GM12878 (cell line): ENCODE measurements at regions not wholly inside any gene's neighbourhood (a gene's known extent, or its start where the extent isn't known, plus 50 kb on each side); places are given as distances from the start of the nearest gene placed in this dataset.

Experiments
- ATAC-seq: fragments of 200-7000 bp; cut with Tn5 transposase; 3 replicates; pipeline ENCODE4 v1.9.1; 2020; ENCODE audit warnings: mild to moderate bottlenecking, moderate library complexity
- BruUV-seq: library from RNA; stranded (reverse); fragments of 400-500 nt; replicated peaks from 2 replicates; lab custom pipeline; 2021; lab: Mats Ljungman, UMichigan
- CTCF ChIA-PET: fragments of 300-600 bp; sonication (Branson Sonifier 250); formaldehyde crosslinking; extraction: SDS; loops from one replicate; lab custom pipeline; 2021; ENCODE audit warnings: inconsistent platforms; lab: Yijun Ruan, JAX
- POLR2A ChIA-PET: fragments of 350-600 bp; formaldehyde crosslinking; extraction: SDS; loops from one replicate; lab custom pipeline; 2021; ENCODE audit warnings: inconsistent platforms; lab: Charles Lee
- RAD21 ChIA-PET: fragments of 300-600 bp; sonication (Branson Sonifier 250); formaldehyde crosslinking; loops from one replicate; lab custom pipeline; 2023; ENCODE audit warnings: antibody characterized with exemption; ENCODE audit not compliant: unreplicated experiment; lab: Charles Lee
- SMC1A ChIA-PET: fragments of 300-600 bp; sonication (Branson Sonifier 250); formaldehyde crosslinking; loops from one replicate; lab custom pipeline; 2023; ENCODE audit not compliant: unreplicated experiment, uncharacterized antibody; lab: Charles Lee
- DNase-seq: peaks from one replicate; pipeline ENCODE4 v3.0.0-alpha.2; 2011; ENCODE audit warnings: low read depth, low spot score
- FAIRE-seq: peaks from 3 replicates; lab custom pipeline; 2011; peaks lifted over from hg19 to GRCh38; lab: Jason Lieb, UNC
- H2AFZ ChIP-seq: 2 replicates; pipeline ENCODE4 v1.6.0; 2011; ENCODE audit warnings: low read depth, low read length, control low read depth; ENCODE audit not compliant: control insufficient read depth
- H3K27ac ChIP-seq: 2 replicates; pipeline ENCODE4 v1.5.1; 2011; ENCODE audit warnings: control low read depth; ENCODE audit not compliant: control insufficient read depth, insufficient read depth
- H3K27me3 ChIP-seq, 2 experiments: replicated peaks in 1 of 2; 2 replicates each; pipeline versions ENCODE4 v1.6.0 to v1.6.1; 2011; ENCODE audit warnings: low read length in 1 of 2; ENCODE audit not compliant: control insufficient read depth in 2 of 2, insufficient read depth in 2 of 2
- H3K36me3 ChIP-seq, 2 experiments: 2 replicates each; pipeline ENCODE4 v1.5.1; 2011; ENCODE audit warnings: low read length in 1 of 2; ENCODE audit not compliant: control insufficient read depth in 2 of 2, insufficient read depth in 2 of 2
- H3K4me1 ChIP-seq: 2 replicates; pipeline ENCODE4 v1.6.1; 2011; ENCODE audit warnings: mild to moderate bottlenecking, low read length, moderate library complexity, mixed read lengths; ENCODE audit not compliant: control insufficient read depth, insufficient read depth
- H3K4me2 ChIP-seq: 2 replicates; pipeline ENCODE4 v1.6.0; 2011; ENCODE audit warnings: control low read depth; ENCODE audit not compliant: control insufficient read depth, insufficient read depth
- H3K4me3 ChIP-seq: fragments of 200-600 bp; sonication (generic); 2 replicates; pipeline ENCODE4 v1.5.1; 2016
- H3K79me2 ChIP-seq: 2 replicates; pipeline ENCODE4 v1.6.0; 2011; ENCODE audit warnings: low read length; ENCODE audit not compliant: control insufficient read depth, insufficient read depth
- H3K9ac ChIP-seq: 2 replicates; pipeline ENCODE4 v1.8.0; 2011; ENCODE audit warnings: low read length, control low read depth, mixed read lengths; ENCODE audit not compliant: control insufficient read depth, insufficient read depth
- H3K9me3 ChIP-seq: replicated peaks from 3 replicates; pipeline ENCODE4 v1.5.1; 2011; ENCODE audit warnings: mild to moderate bottlenecking, low read length; ENCODE audit not compliant: control insufficient read depth, insufficient read depth
- H4K20me1 ChIP-seq: 2 replicates; pipeline ENCODE4 v1.6.0; 2011; ENCODE audit not compliant: control insufficient read depth, insufficient read depth
- CHD1 ChIP-seq: IDR thresholded peaks from 2 replicates; pipeline ENCODE4 v1.6.1; 2012; ENCODE audit warnings: low read depth, low read length, improper control_type of control experiment
- CREM ChIP-seq: IDR thresholded peaks from 2 replicates; pipeline ENCODE4 v1.6.1; 2014; ENCODE audit warnings: antibody characterized with exemption, low read depth
- POU2F2 ChIP-seq: IDR thresholded peaks from 3 replicates; pipeline ENCODE4 v1.6.1; 2011; ENCODE audit warnings: low read depth, mild to moderate bottlenecking, low read length, borderline replicate concordance
- RBBP5 ChIP-seq: fragments of 200-600 bp; sonication (generic); conservative IDR thresholded peaks from 2 replicates; pipeline ENCODE4 v1.6.1; 2016
- RCOR1 ChIP-seq: conservative IDR thresholded peaks from 2 replicates; pipeline ENCODE4 v1.6.1; 2012; ENCODE audit warnings: low read depth, low read length, improper control_type of control experiment
- SRF ChIP-seq, 2 experiments: IDR thresholded peaks; 2 replicates each; pipeline ENCODE4 v1.6.1; 2011; ENCODE audit warnings: low read depth in 2 of 2, low read length in 2 of 2, mild to moderate bottlenecking in 1 of 2, moderate library complexity in 1 of 2
- YBX1 ChIP-seq: fragments of 450-650 bp; IDR thresholded peaks from 2 replicates; pipeline ENCODE4 v1.6.1; 2016; ENCODE audit warnings: antibody characterized with exemption
- ZNF24 ChIP-seq: fragments of 450-650 bp; IDR thresholded peaks from 2 replicates; pipeline ENCODE4 v1.6.1; 2017; ENCODE audit warnings: antibody characterized with exemption, mild to moderate bottlenecking
- ZNF592 ChIP-seq: fragments of 450-650 bp; IDR thresholded peaks from 2 replicates; pipeline ENCODE4 v1.6.1; 2017; ENCODE audit warnings: mild to moderate bottlenecking, moderate library complexity
- WGBS: methylation state at CpG from one replicate; pipeline ENCODE4 v1.1.6; 2016; ENCODE audit warnings: low lambda C conversion rate; ENCODE audit not compliant: insufficient replicate concordance, insufficient coverage; ENCODE audit errors: missing lambda C conversion rate; 5-methylcytosine and 5-hydroxymethylcytosine counted together
- in situ Hi-C: fragments of 300-500 bp; cut with MboI; formaldehyde crosslinking; loops from 9 replicates; pipeline ENCODE4 v1.14.3; 2018; ENCODE audit warnings: mixed read lengths
- intact Hi-C: fragments of 100-400 bp; cut with micrococcal nuclease; formaldehyde crosslinking; loops from one replicate; pipeline ENCODE4 v1.14.2; 2022; ENCODE audit not compliant: unreplicated experiment

DNA sequence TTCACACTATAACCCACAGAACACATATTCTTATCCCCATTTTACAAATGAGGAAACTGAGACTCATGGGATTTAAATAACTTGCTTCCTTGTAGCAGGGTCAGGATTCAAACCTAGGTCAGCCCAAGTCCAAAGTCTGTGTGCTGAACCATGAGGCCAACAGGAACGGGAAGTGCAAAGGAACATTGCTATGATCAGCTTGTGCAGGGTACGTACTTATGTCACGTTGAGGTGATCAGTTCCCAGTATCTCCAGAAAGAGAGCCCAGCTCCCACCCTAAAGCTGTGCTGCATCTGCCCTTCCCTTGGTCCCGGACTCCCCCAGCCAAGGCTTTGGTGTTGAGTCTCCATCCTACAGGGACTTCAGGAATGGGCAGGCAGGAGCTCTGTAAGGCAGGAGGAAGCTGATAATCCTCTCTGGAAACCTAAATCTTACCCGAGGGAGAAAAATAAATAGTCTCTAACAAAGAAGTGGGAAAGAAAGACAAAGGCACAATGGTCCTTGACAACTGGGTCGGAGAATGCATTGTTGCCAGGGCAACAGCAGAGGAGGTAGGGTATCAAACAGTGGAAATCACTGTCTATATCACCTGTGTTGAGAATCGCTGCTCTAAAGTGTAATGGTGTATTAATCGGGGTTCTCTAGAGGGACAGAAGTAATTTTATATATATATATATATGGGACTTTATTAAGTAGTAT, 82.5 kb upstream of the FICD start (continued):
- TF ChIP-seq RCOR1 (no peak), YBX1 (no peak), ZNF24 (no peak)

GRCh38 chr12:108430926-108431325, 84.2 kb upstream of the FICD start:
- Histone ChIP-seq H3K4me1 (no peaks in the 10 kb centered on the region), H3K79me2 (no peaks in the 10 kb centered on the region), H3K9ac (no peak overlapping the region), H3K4me3 (no peak overlapping the region), H3K4me2 (no peak overlapping the region), H3K27ac (no peak overlapping the region), H3K9me3 (no peaks in the 10 kb centered on the region), H4K20me1 (no peaks in the 10 kb centered on the region), H3K36me3 (no peaks in the 10 kb centered on the region), H3K27me3 (peaks cover 0 to 2% of the 10 kb centered on the region in 2 experiments; a peak in 1 of 4 replicates), H2AFZ (no peak overlapping the region)
- WGBS, result 5% methylated on average over 1 of the region's 1 CpG
- SMC1A ChIA-PET, result interaction anchor here (0.6 to 0.7 kb wide), 4 partner anchors 9 to 162 kb away, joined by 3 read pairs; no protein-coding TSS in a partner anchor
- RAD21 ChIA-PET, result no interaction called here
- FAIRE-seq (no peak), DNase-seq (no peak), ATAC-seq (no peak)
- POLR2A ChIA-PET, result interaction anchor here (0.7 kb wide), 1 partner anchor 9 kb away, joined by 5 read pairs; no protein-coding TSS in a partner anchor
- CTCF ChIA-PET, result no interaction called here
- intact Hi-C loops (no loop called here), in situ Hi-C loops (no loop called here)
- BruUV-seq, result no TSS peak
- TF ChIP-seq SRF (IDR thresholded peaks at IDR 0.05; ENCODE audit: low read depth in 2 of 2, low read length in 2 of 2) (no peak), POU2F2 (no peak), ZNF592 (no peak), CHD1 (no peak), CREM (no peak), RBBP5 (no peak)
